ENCODE measurements at regions not wholly inside any gene's neighbourhood (a gene's known extent, or its start where the extent isn't known, plus 50 kb on each side); places are given as distances from the start of the nearest gene placed in this dataset.

DNA sequence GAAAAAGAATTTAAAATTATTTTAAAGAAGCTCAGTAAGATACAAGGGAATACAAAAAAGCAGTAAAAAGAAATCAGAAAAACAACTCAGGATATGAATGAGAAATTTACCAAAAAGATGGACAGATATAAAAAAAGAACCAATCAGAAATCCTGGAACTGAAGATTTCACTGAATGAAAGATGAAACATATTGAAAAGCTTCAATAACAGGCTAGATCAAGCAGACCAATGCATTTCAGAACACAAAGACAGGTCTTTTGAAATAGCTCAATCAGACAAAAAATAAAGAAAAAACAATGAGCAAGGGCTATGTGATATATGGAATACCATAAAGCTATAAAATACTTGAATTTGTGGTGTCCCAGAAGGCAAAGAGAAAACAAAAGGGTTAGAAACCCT is 322.6 kb upstream of the POU5F2 start:
- TF ChIP-seq EP300 (IDR thresholded peaks at IDR 0.05; ENCODE audit: low read depth) (no peak), POLR2A (IDR thresholded peaks at IDR 0.05) (no peak)
- TF ChIP-seq, protein P1, sequence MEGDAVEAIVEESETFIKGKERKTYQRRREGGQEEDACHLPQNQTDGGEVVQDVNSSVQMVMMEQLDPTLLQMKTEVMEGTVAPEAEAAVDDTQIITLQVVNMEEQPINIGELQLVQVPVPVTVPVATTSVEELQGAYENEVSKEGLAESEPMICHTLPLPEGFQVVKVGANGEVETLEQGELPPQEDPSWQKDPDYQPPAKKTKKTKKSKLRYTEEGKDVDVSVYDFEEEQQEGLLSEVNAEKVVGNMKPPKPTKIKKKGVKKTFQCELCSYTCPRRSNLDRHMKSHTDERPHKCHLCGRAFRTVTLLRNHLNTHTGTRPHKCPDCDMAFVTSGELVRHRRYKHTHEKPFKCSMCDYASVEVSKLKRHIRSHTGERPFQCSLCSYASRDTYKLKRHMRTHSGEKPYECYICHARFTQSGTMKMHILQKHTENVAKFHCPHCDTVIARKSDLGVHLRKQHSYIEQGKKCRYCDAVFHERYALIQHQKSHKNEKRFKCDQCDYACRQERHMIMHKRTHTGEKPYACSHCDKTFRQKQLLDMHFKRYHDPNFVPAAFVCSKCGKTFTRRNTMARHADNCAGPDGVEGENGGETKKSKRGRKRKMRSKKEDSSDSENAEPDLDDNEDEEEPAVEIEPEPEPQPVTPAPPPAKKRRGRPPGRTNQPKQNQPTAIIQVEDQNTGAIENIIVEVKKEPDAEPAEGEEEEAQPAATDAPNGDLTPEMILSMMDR (IDR thresholded peaks at IDR 0.05), result no peak

All from transverse colon (tissue), 3 donors.